ENCODE measurements at regions not wholly inside any gene's neighbourhood (a gene's known extent, or its start where the extent isn't known, plus 50 kb on each side); places are given as distances from the start of the nearest gene placed in this dataset.

DNA sequence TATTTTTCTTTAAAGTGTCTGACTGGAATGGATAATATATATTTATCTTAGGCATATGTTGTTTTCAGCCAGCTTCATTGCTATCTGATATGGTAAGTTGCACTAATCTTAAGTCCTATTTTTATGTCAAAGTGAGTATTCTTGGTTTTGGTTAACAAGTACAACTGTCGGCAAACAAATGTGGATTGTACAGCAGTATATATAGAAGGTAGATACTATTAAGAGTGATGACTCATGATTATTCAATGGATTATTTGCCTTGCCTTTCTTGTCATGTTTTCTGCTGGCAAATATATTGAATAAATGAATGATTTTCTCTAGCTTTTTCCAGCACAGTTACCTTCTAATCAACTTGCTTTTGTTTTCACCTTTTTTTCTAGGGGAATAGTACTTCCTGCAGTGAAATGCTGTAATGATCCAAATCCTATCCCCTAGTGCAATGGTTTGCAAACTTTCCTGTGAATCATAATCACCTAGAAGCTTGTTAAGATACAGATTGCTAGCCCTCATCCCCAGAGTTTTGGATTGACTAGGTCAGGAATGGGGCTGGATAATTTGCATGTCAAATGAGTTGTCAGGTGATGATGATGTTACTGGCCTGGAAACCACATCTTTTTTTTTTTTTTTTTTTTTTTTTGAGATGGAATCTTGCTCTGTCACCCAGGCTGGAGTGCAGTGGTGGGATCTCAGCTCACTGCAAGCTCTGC is 60.8 kb upstream of the ARRDC3 start:
- no peaks in the 10 kb centered on the region for H3K36me3 ChIP-seq (ENCODE audit: control insufficient read depth, insufficient read depth, low read length, severe bottlenecking)
- peaks cover 3% of the 10 kb centered on the region for H3K27me3 ChIP-seq (replicated peaks; ENCODE audit: control insufficient read depth, insufficient read depth, low read length)
- H3K4me3 ChIP-seq (ENCODE audit: low read length): no peak overlapping the region
- no peak for DNase-seq (ENCODE audit: low read depth)
- H3K9ac ChIP-seq (ENCODE audit: low read length): no peak overlapping the region
- no peaks in the 10 kb centered on the region for H3K9me3 ChIP-seq (ENCODE audit: control insufficient read depth, low read length)
- peaks cover 3% of the 10 kb centered on the region for H3K4me1 ChIP-seq (ENCODE audit: control insufficient read depth, insufficient read depth, low read length)

GRCh38 chr5:91443023-91443422 is 59.9 kb upstream of the ARRDC3 start:
- H3K9ac ChIP-seq (ENCODE audit: low read length): no peak overlapping the region
- peaks cover 3% of the 10 kb centered on the region for H3K4me1 ChIP-seq (ENCODE audit: control insufficient read depth, insufficient read depth, low read length)
- peak; percentile 59 for DNase-seq (ENCODE audit: low read depth)
- no peak overlapping the region for H3K4me3 ChIP-seq (ENCODE audit: low read length)
- H3K9me3 ChIP-seq (ENCODE audit: control insufficient read depth, low read length): no peaks in the 10 kb centered on the region
- H3K36me3 ChIP-seq (ENCODE audit: control insufficient read depth, insufficient read depth, low read length, severe bottlenecking): no peaks in the 10 kb centered on the region
- peaks cover 3% of the 10 kb centered on the region for H3K27me3 ChIP-seq (replicated peaks; ENCODE audit: control insufficient read depth, insufficient read depth, low read length)

DNA sequence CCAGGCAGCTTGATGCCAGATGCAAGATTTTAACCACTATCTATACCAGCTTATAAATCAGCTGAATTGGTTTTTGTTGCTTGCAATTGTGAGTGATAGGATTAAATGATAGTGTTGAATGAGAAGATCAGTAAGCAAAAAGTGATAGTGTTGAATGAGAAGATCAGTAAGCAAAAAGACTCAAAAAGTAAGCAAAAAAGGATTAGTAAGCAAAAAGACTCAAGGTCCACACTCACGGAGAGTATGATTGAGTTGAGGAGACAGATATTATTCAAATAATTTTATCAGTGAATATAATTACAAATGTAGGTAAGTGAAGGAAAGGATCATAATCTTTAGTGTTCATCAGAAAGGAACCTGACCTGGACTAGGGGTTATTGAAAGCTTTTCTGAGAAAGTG is 58.0 kb upstream of the ARRDC3 start:
- H3K4me3 ChIP-seq (ENCODE audit: low read length): no peak overlapping the region
- peaks cover under 1% of the 10 kb centered on the region for H3K27me3 ChIP-seq (replicated peaks; ENCODE audit: control insufficient read depth, insufficient read depth, low read length)
- peaks cover 3% of the 10 kb centered on the region for H3K4me1 ChIP-seq (ENCODE audit: control insufficient read depth, insufficient read depth, low read length)
- no peak overlapping the region for H3K9ac ChIP-seq (ENCODE audit: low read length)
- no peaks in the 10 kb centered on the region for H3K9me3 ChIP-seq (ENCODE audit: control insufficient read depth, low read length)
- H3K36me3 ChIP-seq (ENCODE audit: control insufficient read depth, insufficient read depth, low read length, severe bottlenecking): no peaks in the 10 kb centered on the region
- DNase-seq (ENCODE audit: low read depth): no peak

- Histone ChIP-seq H3K4me1 (ENCODE audit: control insufficient read depth, insufficient read depth, low read length) (peaks cover 3% of the 10 kb centered on the region), H3K36me3 (ENCODE audit: control insufficient read depth, insufficient read depth, low read length, severe bottlenecking) (no peaks in the 10 kb centered on the region), H3K9me3 (ENCODE audit: control insufficient read depth, low read length) (no peaks in the 10 kb centered on the region), H3K27me3 (replicated peaks; ENCODE audit: control insufficient read depth, insufficient read depth, low read length) (no peaks in the 10 kb centered on the region), H3K4me3 (ENCODE audit: low read length) (no peak overlapping the region), H3K9ac (ENCODE audit: low read length) (no peak overlapping the region)
- no peak for DNase-seq (ENCODE audit: low read depth)
These were observed 55.8 kb upstream of the ARRDC3 start for GRCh38 chr5:91438871-91439270.

- no peak for DNase-seq (ENCODE audit: low read depth)
- Histone ChIP-seq H3K36me3 (ENCODE audit: control insufficient read depth, insufficient read depth, low read length, severe bottlenecking) (no peaks in the 10 kb centered on the region), H3K27me3 (replicated peaks; ENCODE audit: control insufficient read depth, insufficient read depth, low read length) (no peaks in the 10 kb centered on the region), H3K9me3 (ENCODE audit: control insufficient read depth, low read length) (no peaks in the 10 kb centered on the region), H3K4me1 (ENCODE audit: control insufficient read depth, insufficient read depth, low read length) (no peaks in the 10 kb centered on the region), H3K9ac (ENCODE audit: low read length) (no peak overlapping the region), H3K4me3 (ENCODE audit: low read length) (no peak overlapping the region)
These were observed 53.1 kb upstream of the ARRDC3 start for GRCh38 chr5:91436241-91436640.

- Histone ChIP-seq H3K4me3 (ENCODE audit: low read length) (no peak overlapping the region), H3K27me3 (replicated peaks; ENCODE audit: control insufficient read depth, insufficient read depth, low read length) (no peaks in the 10 kb centered on the region), H3K36me3 (ENCODE audit: control insufficient read depth, insufficient read depth, low read length, severe bottlenecking) (no peaks in the 10 kb centered on the region), H3K9me3 (ENCODE audit: control insufficient read depth, low read length) (peaks cover 2% of the 10 kb centered on the region), H3K9ac (ENCODE audit: low read length) (no peak overlapping the region), H3K4me1 (ENCODE audit: control insufficient read depth, insufficient read depth, low read length) (no peaks in the 10 kb centered on the region)
- DNase-seq (ENCODE audit: low read depth): no peak
These were observed 51.2 kb upstream of the ARRDC3 start for GRCh38 chr5:91434348-91434747.

- peaks cover 2% of the 10 kb centered on the region for H3K9me3 ChIP-seq (ENCODE audit: control insufficient read depth, low read length)
- no peaks in the 10 kb centered on the region for H3K27me3 ChIP-seq (replicated peaks; ENCODE audit: control insufficient read depth, insufficient read depth, low read length)
- DNase-seq (ENCODE audit: low read depth): no peak
- no peak overlapping the region for H3K4me3 ChIP-seq (ENCODE audit: low read length)
- no peak overlapping the region for H3K9ac ChIP-seq (ENCODE audit: low read length)
- no peaks in the 10 kb centered on the region for H3K4me1 ChIP-seq (ENCODE audit: control insufficient read depth, insufficient read depth, low read length)
- H3K36me3 ChIP-seq (ENCODE audit: control insufficient read depth, insufficient read depth, low read length, severe bottlenecking): no peaks in the 10 kb centered on the region
These were observed 50.7 kb upstream of the ARRDC3 start for GRCh38 chr5:91433861-91434260.

Measured in adipocyte (in vitro differentiated cells).